ENCODE measurements at regions not wholly inside any gene's neighbourhood (a gene's known extent, or its start where the extent isn't known, plus 50 kb on each side); places are given as distances from the start of the nearest gene placed in this dataset.

DNA sequence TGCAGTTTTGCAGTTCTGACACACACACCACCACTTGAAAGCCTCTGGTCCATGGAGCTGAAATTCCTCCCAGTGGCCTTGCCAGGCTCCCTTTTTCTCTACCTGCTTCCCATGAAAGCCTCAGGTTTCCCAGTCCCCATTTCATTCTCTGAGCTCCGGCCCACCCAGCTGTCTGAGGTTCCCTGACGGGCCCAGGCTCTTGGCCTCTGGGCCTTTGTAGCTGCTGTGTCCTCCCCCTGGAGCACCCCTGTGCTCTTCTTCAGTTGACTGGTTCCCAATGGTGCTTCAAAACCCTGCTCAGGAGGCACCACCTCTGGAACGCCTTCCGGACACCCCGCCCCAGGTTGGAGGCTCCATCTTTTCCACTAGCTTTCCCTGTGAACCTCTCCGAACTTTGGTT is 155.9 kb upstream of the SHB start:
- DNase-seq, result no peak

DNA sequence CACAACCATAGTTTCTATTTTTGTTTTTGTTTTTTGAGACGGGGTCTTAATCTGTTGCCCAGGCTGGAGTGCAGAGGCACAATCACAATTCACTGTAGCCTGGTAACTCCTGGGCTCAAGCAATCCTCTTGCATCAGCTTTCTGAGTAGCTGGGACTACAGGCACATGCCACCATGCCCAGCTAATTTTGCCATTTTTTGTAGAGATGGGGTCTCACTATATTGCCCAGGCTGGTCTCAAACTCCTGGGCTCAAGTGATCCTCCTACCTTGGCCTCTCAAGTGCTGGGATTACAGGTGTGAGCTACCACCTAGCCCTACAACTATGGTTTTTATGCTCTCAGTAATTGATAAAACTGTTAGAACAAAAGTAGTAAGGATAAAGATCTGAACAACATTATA is 147.5 kb upstream of the SHB start:
- no peak for DNase-seq

DNA sequence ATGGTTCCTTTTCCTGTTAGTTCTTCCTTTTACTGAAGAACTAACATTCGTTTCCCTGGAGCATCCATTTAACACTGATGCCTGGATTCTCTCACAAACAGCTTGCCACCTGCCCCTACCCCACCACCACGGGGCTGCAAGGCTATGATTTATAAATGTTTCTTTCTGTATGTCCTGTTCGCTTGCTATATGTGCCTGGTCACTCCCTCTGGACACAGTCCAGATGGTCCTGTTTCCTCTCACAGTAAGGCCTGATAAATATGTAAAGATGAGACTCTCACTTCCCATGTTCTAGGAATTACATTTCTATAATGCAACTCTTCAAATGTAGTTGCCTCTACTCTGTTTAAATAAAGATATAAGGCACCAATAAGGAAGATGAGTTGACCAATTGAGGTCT is 146.4 kb upstream of the SHB start:
- DNase-seq, result no peak

DNA sequence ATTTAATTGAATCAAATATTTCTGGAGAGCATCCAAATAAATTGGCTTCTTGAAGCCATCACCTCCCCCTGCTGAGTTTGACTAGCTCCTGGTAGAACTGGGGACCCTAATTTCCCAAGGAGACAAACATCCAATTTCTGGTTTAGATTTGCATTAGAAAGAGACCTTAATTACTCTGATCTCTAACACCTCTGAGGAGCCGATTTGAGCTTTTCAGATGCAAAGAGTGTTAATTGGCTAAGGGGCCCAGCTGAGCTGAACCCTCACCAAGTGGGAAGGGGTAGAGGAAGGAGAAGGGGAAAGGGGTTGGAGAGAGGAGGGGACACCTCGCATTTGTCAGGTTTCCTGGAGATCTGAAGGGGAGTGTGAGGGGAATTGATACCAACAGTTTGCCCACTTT is 145.4 kb upstream of the SHB start:
- DNase-seq, result no peak

DNA sequence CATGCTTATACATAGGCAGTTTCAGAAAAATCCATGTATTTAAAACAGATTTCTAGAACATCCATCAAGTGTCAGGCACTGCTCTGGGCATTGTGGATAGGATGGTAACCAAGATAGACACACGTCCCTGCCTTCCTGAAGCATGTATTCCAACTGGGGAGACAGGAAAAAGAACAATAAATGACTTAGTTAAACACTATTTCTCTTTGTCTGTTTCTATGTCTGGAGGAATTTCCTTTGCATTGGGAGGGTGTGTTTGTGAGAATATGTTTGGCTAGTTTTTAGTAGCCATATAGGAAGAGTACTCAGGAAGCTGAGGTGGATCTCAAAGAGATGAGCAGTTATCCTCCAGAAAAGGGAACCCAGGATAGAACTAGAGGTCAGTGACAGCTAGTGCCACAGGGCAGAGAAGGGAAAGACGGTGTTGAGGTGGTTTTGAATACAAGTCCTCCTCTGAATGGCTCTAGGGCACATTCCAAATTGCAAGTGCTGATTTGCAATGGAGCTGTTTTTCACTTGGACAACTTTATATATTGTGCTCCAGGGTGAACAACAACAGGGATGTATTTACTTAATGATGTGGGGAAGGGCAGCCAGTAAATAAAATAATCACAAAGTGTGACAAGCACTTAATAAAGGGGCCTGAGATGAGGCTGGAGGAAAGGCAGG is 144.7 kb upstream of the SHB start:
- DNase-seq, result no peak

DNA sequence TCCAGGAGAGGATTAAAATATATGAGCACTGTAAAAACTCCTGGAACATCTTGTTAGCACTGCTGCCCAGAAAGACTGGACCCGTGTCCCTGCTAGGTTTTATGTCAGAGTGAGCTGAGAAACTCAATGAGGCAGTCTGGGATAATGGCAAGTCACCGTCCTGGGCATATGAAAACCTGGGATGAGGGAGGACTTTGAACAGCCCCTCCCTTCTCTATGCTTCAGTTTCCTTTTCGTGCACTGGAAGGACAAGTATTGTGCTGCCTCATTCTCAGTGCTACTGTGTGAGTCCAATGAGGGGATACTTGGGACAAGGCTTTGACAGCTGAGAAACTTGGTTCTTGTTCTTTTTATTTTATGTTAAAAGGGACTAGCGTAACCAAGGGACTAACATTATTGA is 143.0 kb upstream of the SHB start:
- DNase-seq, result no peak

DNA sequence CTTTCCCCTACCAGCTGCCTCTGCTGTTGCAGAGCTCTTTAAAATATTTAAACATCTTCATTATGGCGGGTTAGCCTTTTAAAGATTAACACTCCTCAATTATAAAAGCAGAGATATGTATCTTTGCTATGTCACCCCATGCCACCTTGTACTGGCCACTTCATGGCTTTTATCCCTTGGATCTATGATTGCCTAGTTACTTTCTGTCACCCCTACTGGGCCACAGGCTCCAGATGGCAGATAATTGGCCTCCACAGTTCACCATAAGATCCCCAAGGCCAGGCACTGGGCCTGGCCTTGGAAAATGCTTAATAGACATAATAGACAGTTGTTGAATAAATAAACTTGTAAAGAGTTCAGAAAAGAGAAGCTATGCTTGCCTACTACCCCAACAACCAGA is 142.0 kb upstream of the SHB start:
- no peak for DNase-seq

DNA sequence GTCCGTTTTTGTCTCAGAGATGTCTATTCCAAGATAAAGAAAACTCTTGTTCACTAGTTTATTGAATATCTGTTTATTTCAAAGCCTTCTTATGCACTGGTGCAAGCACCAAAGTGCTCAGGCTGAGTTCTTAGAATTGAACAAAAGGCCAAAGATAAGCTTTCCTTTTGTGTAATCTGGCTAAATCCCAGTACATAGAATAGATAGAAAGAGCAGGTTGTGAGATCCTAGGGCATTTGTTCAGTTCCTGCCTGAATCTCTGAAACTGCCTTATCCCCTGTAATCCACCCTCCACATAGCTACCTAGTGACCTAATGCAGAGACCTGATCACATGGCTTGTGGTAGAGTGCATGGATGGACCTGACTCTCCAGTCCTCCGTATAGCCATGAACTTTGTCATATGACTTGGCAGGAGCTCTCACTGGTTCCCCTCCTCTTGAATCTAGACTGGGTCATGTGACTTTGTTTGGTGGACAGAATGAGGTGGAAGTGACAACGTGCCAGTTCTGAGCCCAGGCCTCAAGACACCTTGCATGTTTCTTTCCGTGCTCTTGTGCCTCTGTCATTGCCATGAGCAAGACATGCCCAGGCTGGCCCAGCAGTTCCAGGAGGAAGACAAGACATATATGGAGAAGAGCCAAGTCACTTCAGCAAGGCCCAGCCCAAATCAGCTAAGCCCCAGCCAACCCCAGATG is 139.3 kb upstream of the SHB start:
- no peak for DNase-seq

DNA sequence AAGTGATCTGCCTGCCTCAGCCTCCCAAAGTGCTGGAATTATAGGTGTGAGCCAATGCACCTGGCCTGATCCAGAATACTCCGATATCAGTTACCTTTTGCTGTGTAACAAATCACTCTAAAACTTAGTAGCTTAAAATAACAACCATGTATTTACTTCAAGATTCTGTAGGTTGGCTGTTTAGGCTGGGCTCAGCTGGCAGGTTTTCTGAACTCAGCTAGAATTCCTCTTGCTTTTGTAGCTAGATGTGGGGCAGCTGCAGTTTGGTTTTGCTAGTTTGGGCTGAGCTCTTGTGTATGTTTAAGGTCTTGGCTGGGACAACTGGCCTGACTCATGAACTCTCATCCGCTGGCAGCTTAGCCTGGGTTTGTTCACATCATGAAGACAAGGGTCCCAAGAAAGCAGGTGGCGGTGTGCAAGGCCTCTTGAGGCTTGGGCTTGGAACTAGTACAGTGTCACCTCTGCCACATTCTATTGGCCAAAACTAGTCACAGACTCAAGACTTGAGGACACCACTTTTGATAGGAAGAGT is 138.3 kb upstream of the SHB start:
- no peak for DNase-seq

DNA sequence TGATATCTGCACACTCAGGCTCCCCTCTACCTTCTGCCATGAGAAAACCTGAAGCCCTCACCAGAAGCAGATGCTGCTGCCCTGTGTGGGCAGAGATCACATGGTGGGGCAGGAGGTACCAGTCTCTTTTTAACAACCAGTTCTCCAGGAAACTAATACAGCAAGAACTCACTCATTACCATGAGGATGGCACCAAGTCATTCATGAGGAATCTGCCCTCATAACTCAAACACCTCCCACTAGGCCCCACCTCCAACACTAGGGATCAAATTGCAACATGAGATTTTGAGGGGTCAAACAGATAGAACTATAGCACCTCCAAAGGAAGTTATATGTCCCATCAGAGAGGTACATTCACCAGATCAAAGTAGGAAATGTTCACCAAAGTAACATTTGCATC is 136.3 kb upstream of the SHB start:
- no peak for DNase-seq

DNA sequence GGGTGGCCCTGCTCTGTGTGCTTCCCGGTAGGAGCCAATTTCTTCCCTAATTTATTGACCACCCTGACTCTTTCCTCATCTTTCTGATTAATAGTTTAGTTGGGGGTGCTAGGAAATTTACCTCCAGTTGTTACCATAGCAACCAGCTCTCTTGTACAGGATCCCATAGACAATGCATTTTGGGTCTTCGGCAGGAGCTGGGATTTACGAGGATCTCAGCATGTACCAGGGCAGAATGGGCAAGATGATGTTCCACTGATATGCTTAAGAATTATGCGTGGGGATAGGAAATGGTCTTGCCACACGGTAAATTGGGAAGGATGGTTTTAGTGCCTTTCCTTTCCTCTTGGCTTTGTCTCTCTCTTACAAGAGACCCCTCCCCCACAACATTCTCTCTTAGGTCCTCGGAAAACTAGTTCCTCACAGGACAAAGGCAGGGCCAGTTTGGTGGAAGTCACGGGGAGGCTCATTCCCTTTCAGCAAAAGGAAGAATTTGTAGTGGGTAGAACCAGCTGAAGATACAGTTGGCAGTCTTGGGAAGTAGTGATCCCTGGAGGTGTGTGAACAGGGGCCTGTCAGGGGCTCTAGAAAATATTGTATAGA is 133.4 kb upstream of the SHB start:
- DNase-seq, result no peak

DNA sequence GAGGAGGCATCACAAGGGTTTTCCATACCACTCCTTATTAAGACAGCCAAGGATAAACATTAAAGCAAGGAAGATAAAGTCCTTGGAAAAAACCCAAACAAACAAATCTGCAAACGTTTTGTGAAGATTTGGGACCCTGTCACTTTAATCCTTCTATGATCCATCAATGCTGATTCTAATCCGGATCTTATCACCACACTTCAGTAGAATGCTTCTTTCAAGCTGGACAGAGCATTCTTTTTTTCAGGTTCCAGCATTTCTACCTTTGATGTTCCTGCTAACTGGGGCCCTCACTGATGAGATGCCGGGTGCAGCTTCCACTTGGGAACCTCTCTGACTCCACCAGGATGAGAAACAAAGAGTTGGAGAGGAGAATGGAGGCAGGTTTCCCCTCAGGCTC is 132.8 kb upstream of the SHB start:
- no peak for DNase-seq

DNA sequence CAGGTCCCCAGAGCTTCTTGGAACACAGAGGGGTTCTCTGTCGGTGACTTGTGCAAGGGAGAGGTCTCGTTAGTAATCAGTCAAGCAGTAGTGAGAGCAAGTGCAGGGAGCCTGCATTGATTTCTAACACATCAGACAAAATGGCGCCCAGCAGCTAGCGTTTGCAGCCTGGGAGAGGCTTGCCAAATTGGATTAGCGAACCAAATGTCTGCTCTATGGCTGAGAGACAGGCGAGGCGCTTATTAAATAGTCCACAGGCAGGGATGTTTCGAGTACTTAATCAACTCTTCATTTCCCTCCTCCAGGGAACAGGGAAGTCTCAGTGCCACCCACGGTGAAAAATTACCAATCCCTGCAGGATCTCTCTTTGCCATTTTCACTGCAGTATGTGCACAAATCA is 131.4 kb upstream of the SHB start:
- DNase-seq, result no peak

DNA sequence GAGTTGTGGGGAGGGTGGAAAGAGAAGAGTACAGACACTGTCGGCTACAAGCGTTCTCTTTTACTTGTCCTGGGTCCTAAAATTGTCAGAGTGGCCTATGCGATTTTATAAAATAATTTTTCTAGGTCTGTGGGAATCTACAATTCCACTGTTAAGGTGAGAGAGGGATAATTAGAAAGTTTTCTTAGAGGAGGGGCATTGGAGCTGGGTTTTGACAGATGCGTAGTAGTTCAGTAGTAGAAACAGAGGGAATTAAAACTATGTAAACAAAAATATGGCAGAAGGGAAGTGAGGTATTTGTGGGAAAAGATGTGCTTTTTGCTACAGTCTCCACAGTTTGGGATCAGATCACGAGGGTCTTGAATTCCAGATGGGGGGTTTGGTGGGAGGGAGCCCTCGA is 129.1 kb upstream of the SHB start:
- DNase-seq, result no peak

DNA sequence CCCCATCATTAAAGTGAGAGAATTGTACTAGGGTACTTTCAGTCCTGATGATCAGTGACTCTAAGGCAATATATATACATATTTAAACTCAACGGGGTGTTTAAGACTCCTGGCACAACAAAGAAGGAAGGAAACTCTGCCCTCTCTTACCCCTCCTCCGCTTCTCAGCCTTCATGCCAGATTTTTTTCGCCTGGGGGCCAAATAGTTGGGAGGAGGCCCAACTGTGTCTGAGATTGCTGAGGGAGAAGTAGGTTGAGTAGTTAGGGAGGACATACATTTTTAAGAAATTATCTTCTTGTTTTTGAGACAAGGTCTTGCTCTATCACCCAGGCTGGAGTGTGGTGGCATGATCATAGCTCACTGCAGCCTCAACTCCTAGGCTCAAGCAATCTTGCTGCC is 127.7 kb upstream of the SHB start:
- no peak for DNase-seq

DNA sequence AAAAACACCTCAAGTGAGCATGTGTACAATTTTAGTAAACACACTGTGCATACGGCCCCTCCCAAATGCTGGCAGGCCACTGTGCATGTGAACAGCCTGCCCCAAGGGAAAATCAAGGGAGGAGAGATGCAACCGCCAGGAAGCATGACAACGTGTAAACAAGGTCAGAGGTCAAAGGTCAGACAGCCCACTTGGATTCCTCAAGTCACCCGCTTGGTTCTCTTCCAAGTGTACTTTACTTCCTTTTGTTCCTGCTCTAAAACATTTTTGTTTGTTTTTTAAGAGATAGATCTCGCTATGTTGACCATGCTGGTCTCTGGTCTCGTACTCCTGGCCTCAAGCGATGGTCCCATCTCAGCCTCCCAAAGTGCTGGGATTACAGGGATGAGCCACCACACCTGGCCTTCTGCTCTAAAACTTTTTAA is 126.7 kb upstream of the SHB start:
- no peak for DNase-seq

DNA sequence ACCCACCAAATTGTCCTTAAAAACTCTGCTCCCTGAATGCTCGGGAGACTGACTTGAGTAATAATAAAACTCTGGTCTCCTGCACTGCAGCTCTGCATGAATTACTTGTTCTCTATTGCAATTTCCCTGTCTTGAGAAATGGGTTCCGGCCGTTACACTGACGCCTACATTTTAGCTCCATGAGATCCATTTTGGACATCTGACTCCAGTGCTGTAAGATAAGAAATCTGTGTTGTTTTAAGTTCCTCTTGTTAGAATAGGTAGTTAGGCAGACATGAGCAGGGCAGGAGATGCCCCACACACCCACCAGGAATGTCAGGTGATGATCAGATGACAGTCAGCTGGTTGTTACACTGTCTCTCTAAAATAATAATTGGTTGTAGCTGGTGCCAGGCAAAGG is 125.8 kb upstream of the SHB start:
- DNase-seq, result no peak

DNA sequence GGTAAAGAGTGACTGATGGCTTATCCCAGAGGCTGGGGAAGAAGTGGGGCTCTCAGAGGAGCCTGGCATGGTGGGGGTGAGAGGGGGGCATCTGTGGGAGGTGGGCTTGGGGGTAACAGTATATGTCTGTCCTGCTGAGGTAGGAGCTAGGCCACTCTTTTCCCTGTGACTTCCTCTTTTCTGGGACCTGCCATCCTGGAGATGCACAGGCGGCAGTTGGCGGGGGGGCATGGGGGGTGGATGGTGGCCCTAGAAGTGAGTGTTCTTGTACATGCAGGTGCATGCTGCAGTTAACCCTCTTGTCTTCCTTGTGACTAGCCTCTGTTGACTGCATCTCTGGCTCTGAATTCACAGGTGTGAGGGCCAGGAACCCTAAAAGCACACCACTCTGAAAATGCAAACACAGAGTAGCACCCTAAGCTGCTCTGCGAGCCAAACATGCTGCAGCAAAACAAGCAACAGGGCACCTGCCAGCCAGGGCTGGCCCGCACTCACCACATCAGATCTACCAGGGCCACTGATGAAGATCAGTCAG is 123.8 kb upstream of the SHB start:
- DNase-seq, result no peak

DNA sequence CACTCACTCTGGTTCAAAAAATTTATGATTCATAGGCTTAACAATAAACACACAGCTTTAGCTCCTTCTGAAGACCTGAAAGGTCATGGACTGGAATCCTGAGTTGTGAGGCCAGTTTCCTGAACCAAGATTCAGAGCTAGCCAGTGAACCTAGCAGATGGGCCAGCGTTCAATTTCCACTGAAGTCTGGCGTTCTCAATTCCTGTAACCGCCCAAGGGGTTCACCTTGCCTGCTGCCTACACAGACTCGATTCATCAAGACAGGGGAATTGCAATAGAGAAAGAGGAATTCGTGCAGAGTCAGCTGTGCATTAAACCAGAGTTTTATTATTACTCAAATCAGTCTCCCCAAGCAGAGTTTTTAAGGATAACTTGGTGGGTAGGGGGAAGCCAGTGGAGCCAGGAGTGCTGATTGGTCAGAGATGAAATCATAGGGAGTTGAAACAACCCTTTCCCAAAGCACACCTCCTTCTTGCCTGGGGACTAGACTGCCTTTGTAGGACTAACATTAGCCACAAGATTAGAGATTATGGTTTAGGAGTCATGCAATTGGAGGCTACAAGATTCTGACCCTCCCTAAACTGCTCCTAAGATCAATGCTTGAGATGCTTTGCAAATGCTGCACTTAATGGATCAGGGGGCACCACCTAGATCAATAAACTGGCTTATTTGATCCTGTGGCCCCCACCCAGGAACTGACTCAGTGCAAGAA is 117.5 kb upstream of the SHB start:
- no peak for DNase-seq

DNA sequence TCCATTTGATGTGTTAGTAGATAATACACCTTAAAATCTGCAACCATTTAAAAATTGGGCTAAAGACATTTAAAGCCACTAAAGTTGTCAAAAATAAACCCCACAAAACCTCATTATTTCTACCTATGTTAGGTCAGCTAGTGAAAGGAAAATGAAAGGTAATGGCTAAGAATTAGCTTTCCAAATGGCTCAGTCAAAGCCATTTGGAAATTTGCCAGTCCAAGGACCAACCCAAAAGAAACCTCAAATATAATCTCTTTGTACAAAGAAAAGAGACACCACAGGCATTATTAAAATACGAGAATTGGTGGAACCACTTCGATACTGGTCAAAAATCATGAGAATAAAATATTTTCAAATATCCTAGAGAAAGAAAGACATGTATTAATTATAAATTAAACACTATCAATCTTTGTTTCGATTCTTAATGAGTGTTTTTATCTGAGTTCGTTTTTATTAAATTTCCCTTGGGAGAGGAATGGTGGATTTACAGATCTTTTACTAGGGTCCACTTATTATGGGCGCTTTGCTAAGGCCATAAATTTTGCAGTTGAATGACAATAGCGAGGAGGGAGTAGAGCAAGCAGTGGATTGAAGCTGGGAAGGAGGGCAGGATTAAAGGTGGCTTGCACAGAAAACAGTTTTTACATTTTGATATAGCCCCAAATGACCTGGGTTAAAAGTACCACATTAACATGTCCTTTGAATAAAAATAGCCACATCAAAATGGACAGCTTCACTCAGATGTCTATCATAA is 116.8 kb upstream of the SHB start:
- DNase-seq, result no peak

DNA sequence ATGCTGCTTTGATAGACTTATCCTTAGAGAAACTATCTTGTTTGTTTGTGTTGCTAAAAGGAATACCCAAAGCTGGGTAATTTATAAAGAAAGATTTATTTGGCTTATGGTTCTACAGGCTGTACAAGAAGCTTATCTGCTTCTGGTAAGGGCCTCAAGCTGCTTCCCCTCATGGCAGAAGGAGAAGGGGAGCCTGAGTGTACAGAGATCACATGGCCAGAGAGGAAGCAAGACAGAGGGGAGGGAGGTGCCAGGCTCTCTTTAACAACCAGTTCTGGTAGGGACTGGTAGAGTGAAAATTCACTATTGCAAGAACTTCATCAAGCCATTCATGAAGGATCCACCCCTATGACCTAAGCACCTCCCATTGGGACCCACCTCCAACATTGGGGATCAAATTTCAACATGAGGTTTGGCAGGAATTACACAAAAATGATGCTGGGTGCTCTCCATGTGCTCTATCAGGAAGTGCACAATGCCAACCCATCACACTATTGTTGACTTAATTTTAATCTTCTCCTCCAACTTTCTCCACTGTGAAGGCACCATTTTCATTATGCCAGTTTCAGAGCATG is 115.1 kb upstream of the SHB start:
- no peak for DNase-seq

DNA sequence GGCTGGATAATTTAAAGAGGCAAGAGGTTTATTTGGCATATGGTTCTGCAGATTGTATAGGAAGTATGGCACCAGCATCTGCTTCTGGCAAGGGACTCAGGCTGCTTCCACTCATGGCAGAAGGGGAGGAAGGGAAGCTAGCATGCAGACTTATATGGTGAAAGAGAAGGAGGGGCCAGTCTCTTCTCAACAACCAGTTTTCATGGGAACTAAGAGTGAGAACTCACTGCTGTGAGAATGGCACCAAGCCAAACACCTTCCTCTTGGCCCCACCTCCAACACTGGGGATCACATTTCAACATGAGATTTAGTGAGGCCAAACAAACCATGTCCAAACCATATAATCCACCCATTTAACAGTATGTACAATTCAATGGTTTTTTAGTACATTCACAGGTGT is 113.3 kb upstream of the SHB start:
- DNase-seq, result no peak
